GM18502 (cell line): ENCODE measurements at regions not wholly inside any gene's neighbourhood (a gene's known extent, or its start where the extent isn't known, plus 50 kb on each side); places are given as distances from the start of the nearest gene placed in this dataset.
A peak's percentile ranks its signal among the peaks of the same experiment; 100 is the strongest.
"Not testable (repeated sequence)": the region's sequence is repeated elsewhere in the genome, so short reads cannot be mapped to it uniquely, and the experiment has no call there.

Source experiments
- ATAC-seq: cut with Tn5 transposase; IDR thresholded peaks from one replicate; pipeline ENCODE4 v1.9.1; 2021; ENCODE audit warnings: mild to moderate bottlenecking; ENCODE audit not compliant: unreplicated experiment, poor library complexity

DNA sequence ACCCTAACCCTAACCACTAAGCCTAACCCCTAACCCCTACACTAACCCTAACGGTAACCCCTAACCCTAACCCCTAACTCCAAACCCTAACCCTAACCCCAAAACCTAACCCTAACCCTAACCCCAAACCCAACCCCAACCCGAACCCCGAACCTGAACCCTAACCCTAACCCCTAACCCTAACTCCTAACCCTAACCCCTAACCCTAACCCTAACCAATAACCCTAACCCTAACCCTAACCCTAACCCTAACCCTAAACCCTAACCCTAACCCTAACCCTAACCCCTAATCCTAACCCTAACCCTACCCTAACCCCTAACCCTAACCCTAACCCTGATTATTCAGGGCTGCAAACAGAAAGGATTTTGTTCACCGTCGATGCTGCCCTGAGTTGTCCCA is 144.6 kb upstream of the DUSP22 start:
- not testable (repeated sequence) for ATAC-seq

- ATAC-seq: peak; percentile 94
Measured at GRCh38 chr6:148051-148984, 144.0 kb upstream of the DUSP22 start.

DNA sequence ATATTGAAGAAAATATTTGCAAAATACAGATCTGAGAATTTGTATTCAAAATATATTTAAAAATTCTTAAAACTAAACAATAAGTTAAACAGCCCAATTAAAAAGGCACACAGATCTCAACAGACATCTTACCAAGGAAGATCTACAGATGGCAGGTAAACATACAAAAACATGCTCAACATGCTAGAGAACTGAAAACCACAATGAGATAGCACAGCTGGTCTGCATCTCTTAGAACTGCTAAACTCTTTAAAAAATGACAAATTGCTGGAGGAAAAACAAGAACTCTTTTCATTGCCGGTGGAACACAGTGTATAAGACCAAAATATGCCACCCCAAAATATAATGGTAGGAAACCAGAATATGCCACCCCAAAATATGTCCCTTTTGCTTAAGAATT is 142.1 kb upstream of the DUSP22 start:
- ATAC-seq: not testable (repeated sequence)

DNA sequence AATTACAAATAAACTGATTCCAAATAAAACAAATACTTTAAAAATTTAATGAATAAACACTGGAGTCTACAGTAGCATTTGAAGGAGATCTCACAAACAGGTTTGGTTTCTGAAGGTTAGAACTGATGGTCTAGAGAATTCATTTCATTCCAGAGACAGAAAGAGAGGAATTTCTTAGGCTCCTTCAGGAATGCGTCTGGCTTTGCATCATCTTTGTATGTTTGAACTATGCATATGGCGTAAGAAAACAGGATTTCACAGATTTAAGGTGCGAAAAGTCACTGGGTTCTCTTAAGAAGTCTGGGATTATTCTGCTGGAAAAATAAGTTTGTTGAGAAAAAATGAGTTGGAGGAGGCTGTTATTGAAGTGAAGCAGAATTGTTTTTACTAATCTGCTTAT is 139.9 kb upstream of the DUSP22 start:
- not testable (repeated sequence) for ATAC-seq

- not testable (repeated sequence) for ATAC-seq
Measured at GRCh38 chr6:153026-153425, 139.3 kb upstream of the DUSP22 start.

- not testable (repeated sequence) for ATAC-seq
Measured at GRCh38 chr6:153867-154266, 138.4 kb upstream of the DUSP22 start.

DNA sequence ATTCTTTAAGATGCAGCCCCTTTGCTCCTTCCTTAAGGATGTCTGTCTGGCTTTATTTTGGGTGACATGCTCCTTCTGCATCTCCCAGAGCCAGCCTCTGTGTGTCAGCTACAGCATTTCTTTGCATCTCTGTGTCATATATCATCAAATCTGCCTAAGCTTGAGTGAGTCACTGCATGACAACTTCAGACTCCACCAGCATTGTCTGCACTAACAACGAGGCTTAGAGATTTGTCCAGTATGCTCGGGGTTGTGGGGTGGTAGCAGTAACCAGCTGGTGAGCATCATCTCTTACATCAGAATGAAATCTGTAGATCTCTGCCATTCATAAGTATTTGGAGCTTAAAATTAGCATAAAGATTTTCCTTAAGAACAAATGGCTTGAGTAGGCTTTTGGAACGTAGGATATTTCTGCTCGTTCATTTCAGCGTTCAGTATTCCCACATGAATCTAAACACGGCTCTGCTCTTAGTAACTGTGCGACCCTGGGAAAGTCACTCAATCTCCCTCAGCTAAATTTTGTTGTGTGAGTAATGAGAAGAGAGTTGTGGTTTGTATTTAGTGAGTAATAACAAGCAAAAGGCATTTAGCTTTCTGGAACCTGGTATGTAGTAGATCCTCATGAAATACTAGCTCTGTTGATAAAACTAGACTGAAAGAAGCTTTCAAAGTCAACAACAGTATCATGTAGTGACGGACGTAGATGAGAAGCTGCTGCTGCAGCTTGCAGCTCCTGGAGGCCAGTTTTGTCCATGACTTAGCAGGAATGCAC is 137.8 kb upstream of the DUSP22 start:
- ATAC-seq: not testable (repeated sequence)

- no peak for ATAC-seq
Measured at GRCh38 chr6:156010-156409, 136.3 kb upstream of the DUSP22 start.

DNA sequence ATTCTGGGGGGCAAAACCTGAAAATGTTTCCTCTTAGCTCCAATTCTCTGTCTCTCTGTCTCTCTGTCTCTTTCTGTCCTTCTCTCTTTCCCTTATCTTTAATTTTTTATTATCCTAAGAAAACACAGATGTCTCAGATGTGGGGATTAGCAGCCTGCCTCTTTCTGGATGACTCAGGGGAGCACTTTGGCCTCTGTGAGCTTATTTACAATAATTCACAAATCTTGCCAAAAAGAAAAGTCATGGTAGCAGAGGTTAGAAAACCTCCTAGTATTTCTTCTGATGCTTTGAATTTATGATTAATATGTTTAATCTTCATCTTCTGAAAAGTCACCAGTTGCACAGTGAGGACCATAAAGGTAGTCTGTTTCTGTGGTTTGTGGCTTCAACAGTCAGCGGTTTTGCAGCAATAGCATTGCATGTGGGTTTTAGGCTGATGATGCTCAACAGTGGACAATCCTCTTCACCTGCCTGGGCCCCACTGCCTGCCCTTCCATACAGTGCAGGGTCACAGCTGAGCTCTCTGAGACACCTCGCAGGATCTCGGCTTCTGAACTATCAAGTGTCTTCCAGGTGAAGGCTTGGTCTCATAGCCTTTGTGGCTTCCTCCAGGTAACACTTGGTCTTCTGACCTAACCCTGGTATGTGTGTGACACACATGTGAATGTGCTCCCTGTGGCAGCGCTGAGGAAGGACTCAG is 135.7 kb upstream of the DUSP22 start:
- ATAC-seq: not testable (repeated sequence)

DNA sequence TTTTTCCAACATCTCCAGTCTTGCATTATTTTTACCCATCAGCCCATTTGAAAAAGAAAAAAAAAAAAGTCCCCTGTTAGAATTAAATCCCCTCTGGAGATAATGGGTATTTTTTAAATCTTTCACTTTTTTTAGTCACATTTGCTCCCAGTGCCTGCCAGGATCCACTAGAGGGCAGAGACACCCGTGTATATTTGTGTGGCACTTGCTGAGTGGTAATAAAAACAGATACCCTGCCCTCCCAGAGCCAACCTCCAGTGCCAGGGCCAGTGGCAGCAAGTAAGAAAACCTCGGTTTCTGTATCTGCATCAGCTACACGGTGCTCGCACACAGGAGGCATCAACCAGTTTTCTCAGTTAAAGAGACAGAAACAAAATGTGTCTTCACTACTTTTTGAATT is 135.1 kb upstream of the DUSP22 start:
- ATAC-seq: not testable (repeated sequence)

DNA sequence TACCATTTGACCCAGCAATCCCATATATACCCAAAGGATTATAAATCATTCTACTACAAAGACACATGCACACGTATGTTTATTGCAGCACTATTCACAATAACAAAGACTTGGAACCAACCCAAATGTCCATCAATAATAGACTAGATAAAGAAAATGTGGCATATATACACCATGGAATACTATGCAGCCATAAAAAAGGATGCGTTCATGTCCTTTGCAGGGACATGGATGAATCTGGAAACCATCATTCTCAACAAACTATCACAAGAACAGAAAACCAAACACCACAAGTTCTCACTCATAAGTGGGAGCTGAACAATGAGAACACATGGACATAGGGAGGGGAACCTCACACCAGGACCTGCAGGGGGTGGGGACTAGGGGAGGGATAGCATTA is 130.6 kb upstream of the DUSP22 start:
- ATAC-seq: not testable (repeated sequence)

DNA sequence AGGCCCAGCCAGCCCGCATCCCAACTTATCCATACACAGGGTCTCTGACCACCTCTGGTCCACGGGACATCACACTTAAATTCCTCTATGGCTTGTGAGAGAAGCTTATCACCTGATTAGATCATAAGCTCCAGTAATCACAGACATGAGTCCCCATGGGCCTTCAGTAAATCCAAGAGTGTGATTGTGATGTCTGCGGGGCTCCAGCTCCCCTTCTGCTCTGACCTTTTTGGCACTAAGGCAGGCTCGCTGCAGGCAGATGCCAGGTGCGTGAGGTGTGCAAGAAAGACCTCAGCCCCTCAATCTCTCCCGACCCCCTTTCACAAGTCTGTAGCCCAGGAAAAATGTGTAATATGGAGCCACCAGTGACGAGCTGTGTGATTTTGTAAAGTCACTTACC is 127.6 kb upstream of the DUSP22 start:
- no peak for ATAC-seq

DNA sequence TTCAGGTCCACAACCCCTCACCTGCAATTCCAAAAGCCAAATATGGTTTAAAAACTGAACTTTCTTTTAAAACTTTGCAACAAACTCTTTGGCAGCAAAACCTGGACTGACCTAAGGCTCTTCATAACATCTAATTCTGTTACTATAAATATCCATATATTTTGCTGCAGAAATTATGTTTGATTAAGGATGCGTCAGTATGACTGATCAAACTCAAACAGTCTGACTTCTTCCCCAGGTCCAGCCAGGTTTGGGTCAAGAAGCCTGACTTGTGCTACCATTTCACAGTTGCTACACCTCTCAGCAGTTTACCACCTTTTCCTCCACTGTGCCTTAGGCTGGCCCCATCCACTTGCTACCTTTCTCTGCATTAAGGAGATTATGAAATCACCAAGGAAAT is 127.0 kb upstream of the DUSP22 start:
- no peak for ATAC-seq

GRCh38 chr6:165906-166305 is 126.4 kb upstream of the DUSP22 start:
- ATAC-seq: no peak

- ATAC-seq: no peak
Measured at GRCh38 chr6:168865-169455, 123.3 kb upstream of the DUSP22 start.

DNA sequence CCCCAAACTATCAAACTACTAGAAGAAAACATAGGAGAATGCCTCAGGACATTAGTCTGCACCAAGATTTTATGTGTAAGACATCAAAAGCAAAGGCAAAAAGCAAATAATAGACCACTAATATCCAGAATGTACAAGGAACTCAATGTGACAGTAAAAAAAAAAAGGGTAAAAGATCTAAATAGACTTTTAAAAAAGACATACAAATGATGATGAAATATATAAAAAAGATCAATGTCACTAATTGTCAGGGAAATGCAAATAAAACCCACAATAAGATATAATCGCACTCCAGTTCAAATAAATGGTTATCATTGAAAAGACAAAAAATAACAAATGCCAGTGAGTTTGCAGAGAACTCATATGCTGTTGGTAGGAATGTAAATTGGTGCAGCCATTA is 118.3 kb upstream of the DUSP22 start:
- ATAC-seq: no peak

- ATAC-seq: no peak
Measured at GRCh38 chr6:175680-176079, 116.6 kb upstream of the DUSP22 start.

- no peak for ATAC-seq
Measured at GRCh38 chr6:176766-177165, 115.5 kb upstream of the DUSP22 start.

DNA sequence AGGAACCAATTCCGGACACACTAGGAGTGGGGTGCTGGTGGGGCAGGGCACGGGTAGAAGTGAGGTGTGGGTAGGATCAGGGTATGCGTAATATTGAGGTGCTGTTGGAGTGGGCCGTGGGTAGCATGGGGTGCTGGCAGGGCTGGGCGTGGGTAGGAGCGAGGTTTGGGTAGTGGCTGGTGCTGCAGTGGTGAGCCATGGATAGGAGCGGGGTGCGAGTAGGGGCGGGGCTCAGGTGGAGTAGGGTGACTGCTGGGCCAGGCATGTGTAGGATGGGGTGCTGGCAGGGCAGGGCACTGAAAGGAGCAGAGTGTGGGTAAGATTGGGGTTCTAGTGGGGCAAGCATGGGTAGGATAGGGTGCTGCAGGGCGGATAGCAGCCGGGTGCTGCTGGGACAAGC is 114.2 kb upstream of the DUSP22 start:
- ATAC-seq: no peak

DNA sequence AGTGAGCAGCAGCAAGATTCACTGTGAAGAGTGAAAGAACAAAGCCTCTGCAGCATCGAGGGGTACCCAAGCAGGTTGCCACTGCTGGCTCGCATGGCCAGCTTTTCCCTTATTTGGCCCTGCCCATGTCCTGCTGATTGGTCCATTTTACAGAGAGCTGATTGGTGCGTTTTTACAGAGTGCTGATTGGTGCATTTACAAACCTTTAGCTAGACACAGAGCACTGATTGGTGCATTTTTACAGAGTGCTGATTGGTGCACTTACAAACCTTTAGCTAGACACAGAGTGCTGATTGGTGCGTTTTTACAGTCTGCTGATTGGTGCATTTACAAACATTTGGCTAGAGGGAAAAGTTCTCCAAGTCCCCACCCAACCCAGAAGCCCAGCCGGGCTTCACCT is 113.4 kb upstream of the DUSP22 start:
- not testable (repeated sequence) for ATAC-seq
